Endothelial cell of umbilical vein (primary cell): ENCODE measurements at regions not wholly inside any gene's neighbourhood (a gene's known extent, or its start where the extent isn't known, plus 50 kb on each side); places are given as distances from the start of the nearest gene placed in this dataset.

Source experiments
- BruUV-seq: library from RNA; stranded (reverse); fragments of 400-500 nt; replicated peaks from 2 replicates; lab custom pipeline; 2021; lab: Mats Ljungman, UMichigan
- CTCF ChIA-PET: fragments of 300-600, 350-600 bp; sonication (Branson Sonifier 250); formaldehyde crosslinking; loops from one replicate; lab custom pipeline; 2021; ENCODE audit warnings: antibody characterized with exemption, inconsistent platforms; lab: Charles Lee
- POLR2A ChIA-PET: fragments of 300-600, 350-600 bp; sonication (Branson Sonifier 250); formaldehyde crosslinking; loops from one replicate; lab custom pipeline; 2021; ENCODE audit warnings: antibody characterized with exemption, inconsistent platforms; lab: Charles Lee
- DNase-seq: peaks from one replicate; pipeline ENCODE4 v3.0.0-alpha.2; 2011; ENCODE audit warnings: low read depth, low spot score
- FAIRE-seq: peaks from 2 replicates; lab custom pipeline; 2011; peaks lifted over from hg19 to GRCh38; lab: Jason Lieb, UNC
- H2AFZ ChIP-seq: 2 replicates; pipeline ENCODE4 v1.6.0; 2012; ENCODE audit warnings: low read depth, low read length, control low read depth, inconsistent platforms
- H3K27ac ChIP-seq: 2 replicates; pipeline ENCODE4 v1.5.1; 2011; ENCODE audit warnings: low read depth, mild to moderate bottlenecking, control low read depth, low read length, moderate library complexity; ENCODE audit not compliant: insufficient read depth
- H3K27me3 ChIP-seq, 2 experiments: 2 replicates each; pipeline versions ENCODE4 v1.6.0 to v1.6.1; 2011; ENCODE audit warnings: low read length in 2 of 2, mixed read lengths in 1 of 2; ENCODE audit not compliant: control insufficient read depth in 2 of 2, insufficient read depth in 2 of 2
- H3K36me3 ChIP-seq, 2 experiments: 2 replicates in 1 of 2; 3 replicates in 1 of 2; pipeline ENCODE4 v1.5.1; 2011; ENCODE audit warnings: low read length in 2 of 2, mild to moderate bottlenecking in 1 of 2, moderate library complexity in 1 of 2; ENCODE audit not compliant: control insufficient read depth in 2 of 2, insufficient read depth in 2 of 2; ENCODE audit errors: extremely low read depth in 1 of 2
- H3K4me1 ChIP-seq: 3 replicates; pipeline ENCODE4 v1.5.1; 2011; ENCODE audit warnings: mild to moderate bottlenecking, low read length; ENCODE audit not compliant: control insufficient read depth, insufficient read depth; ENCODE audit errors: extremely low read depth
- H3K4me2 ChIP-seq: 2 replicates; pipeline ENCODE4 v1.6.1; 2011; ENCODE audit warnings: low read length, control low read depth, mixed read lengths; ENCODE audit not compliant: insufficient read depth
- H3K4me3 ChIP-seq, 3 experiments: fragments of 200-600 bp in 1 of 3; sonication (generic), shearing (Covaris generic) in 1 of 3; replicated peaks in 1 of 3; 2 replicates each; pipeline ENCODE4 v1.5.1; 2011 to 2016; ENCODE audit warnings: control low read depth in 3 of 3, low read length in 3 of 3, mild to moderate bottlenecking in 2 of 3, inconsistent platforms in 1 of 3, low read depth in 1 of 3, moderate library complexity in 1 of 3; ENCODE audit not compliant: insufficient read depth in 1 of 3
- H3K79me2 ChIP-seq: 2 replicates; pipeline ENCODE4 v1.6.0; 2012; ENCODE audit warnings: low read length, inconsistent platforms; ENCODE audit not compliant: control insufficient read depth, insufficient read depth
- H3K9ac ChIP-seq: replicated peaks from 2 replicates; pipeline ENCODE3; 2011; ENCODE audit warnings: low read length, control low read depth; ENCODE audit not compliant: insufficient read depth; ENCODE audit errors: extremely low read depth
- H3K9me1 ChIP-seq: replicated peaks from 3 replicates; pipeline ENCODE4 v1.6.0; 2011; ENCODE audit warnings: mild to moderate bottlenecking, low read length; ENCODE audit not compliant: control insufficient read depth, insufficient read depth; ENCODE audit errors: extremely low read depth
- H3K9me3 ChIP-seq: replicated peaks from 2 replicates; pipeline ENCODE4 v1.5.1; 2012; ENCODE audit warnings: low read length, inconsistent platforms; ENCODE audit not compliant: control insufficient read depth, insufficient read depth
- H4K20me1 ChIP-seq: replicated peaks from 2 replicates; pipeline ENCODE3; 2011; ENCODE audit warnings: mild to moderate bottlenecking, low read length; ENCODE audit not compliant: control insufficient read depth, insufficient read depth; ENCODE audit errors: extremely low read depth
- EZH2 ChIP-seq: IDR thresholded peaks from 2 replicates; pipeline ENCODE4 v1.6.1; 2012; ENCODE audit warnings: borderline replicate concordance, low read depth, mild to moderate bottlenecking, moderate library complexity, low read length, inconsistent platforms; ENCODE audit not compliant: severe bottlenecking
- FOS ChIP-seq: IDR thresholded peaks from 2 replicates; pipeline ENCODE4 v1.6.1; 2011; ENCODE audit warnings: mild to moderate bottlenecking, low read length, moderate library complexity, borderline replicate concordance; ENCODE audit not compliant: insufficient read depth
- GATA2 ChIP-seq: IDR thresholded peaks from 2 replicates; pipeline ENCODE4 v1.7.0; 2011; ENCODE audit warnings: low read depth, mild to moderate bottlenecking, moderate library complexity, mixed read lengths, low read length; ENCODE audit not compliant: insufficient read length, insufficient read depth
- JUN ChIP-seq: IDR thresholded peaks from 2 replicates; pipeline ENCODE4 v1.6.1; 2011; ENCODE audit warnings: borderline replicate concordance, low read depth; ENCODE audit not compliant: insufficient read length, insufficient read depth
- MYC ChIP-seq: IDR thresholded peaks from one replicate; pipeline ENCODE4 v1.6.1; 2011; ENCODE audit warnings: mild to moderate bottlenecking, low read depth, low read length
- POLR2A ChIP-seq: IDR thresholded peaks from 2 replicates; pipeline ENCODE4 v1.6.1; 2012; ENCODE audit warnings: low read depth, mild to moderate bottlenecking, control low read depth, low read length
- POLR2AphosphoS5 ChIP-seq: IDR thresholded peaks from 2 replicates; pipeline ENCODE4 v1.6.1; 2012; ENCODE audit warnings: low read depth, mild to moderate bottlenecking, control low read depth, low read length, moderate library complexity; ENCODE audit not compliant: insufficient read depth
- dilution Hi-C: fragments of 300-500 bp; cut with MboI; formaldehyde crosslinking; loops from one replicate; pipeline ENCODE4 v1.15.0; 2019; ENCODE audit warnings: low sequenced_read_pairs; ENCODE audit not compliant: extremely low pct_ligation_motif_present
- intact Hi-C: fragments of 100-400 bp; cut with micrococcal nuclease; formaldehyde crosslinking; loops from one replicate; pipeline ENCODE4 v1.10.0; 2022
- TF ChIP-seq, protein P1 (sequence below), 2 donors: IDR thresholded peaks; 1 replicate in 1 of 2; 2 replicates in 1 of 2; pipeline ENCODE4 v1.5.1; 2011; ENCODE audit warnings: low read length in 2 of 2, mild to moderate bottlenecking in 2 of 2, moderate library complexity in 2 of 2, control low read depth in 1 of 2, inconsistent platforms in 1 of 2, low read depth in 1 of 2; ENCODE audit not compliant: insufficient read depth in 1 of 2; ENCODE audit errors: extremely low read depth in 1 of 2
- TF ChIP-seq, protein P2 (sequence below): IDR thresholded peaks from 2 replicates; pipeline ENCODE4 v1.6.1; 2011; ENCODE audit not compliant: insufficient read depth, insufficient read length

DNA sequence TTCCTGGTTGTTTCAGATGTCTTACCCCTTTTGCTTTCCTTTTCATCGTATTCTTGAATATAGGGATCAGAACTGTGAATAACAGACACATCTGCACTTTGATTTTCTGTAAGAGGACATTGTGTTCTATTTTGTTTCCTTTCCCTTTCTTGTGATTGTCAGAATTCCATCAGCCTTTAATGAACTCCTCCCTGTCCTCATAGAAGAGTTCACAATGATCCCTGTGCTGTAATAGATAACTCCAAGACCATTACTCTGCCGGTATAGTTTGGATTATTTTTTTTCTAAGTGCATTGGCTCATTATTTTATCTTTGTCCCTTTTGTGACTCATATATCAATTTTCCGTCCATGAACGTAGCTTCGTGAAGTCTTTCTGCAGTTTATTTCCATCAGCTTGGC, 59.7 kb upstream of the PRDM8 start:
- no peak overlapping the region for H3K4me2 ChIP-seq
- no peak overlapping the region for H3K9ac ChIP-seq
- FAIRE-seq (no peak), DNase-seq (no peak)
- no TSS peak for BruUV-seq
- no peak overlapping the region for H2AFZ ChIP-seq
- H4K20me1 ChIP-seq, result no peaks in the 10 kb centered on the region
- TF ChIP-seq MYC, result no peak
- TF ChIP-seq GATA2, result no peak
- no peak for TF ChIP-seq POLR2AphosphoS5
- H3K27ac ChIP-seq, result no peak overlapping the region
- CTCF ChIA-PET, result interaction anchor here (3.1 kb wide), 1 partner anchor 12 kb away, joined by 10 read pairs; no protein-coding TSS in a partner anchor
- dilution Hi-C loops (no loop called here), intact Hi-C loops (no loop called here)
- no peaks in the 10 kb centered on the region for H3K36me3 ChIP-seq
- no peaks in the 10 kb centered on the region for H3K9me3 ChIP-seq
- H3K27me3 ChIP-seq, result no peaks in the 10 kb centered on the region
- H3K4me3 ChIP-seq, result no peak overlapping the region
- peaks cover 24% of the 10 kb centered on the region for H3K4me1 ChIP-seq
- H3K9me1 ChIP-seq, result no peaks in the 10 kb centered on the region
- no peaks in the 10 kb centered on the region for H3K79me2 ChIP-seq
- POLR2A ChIA-PET, result no interaction called here

DNA sequence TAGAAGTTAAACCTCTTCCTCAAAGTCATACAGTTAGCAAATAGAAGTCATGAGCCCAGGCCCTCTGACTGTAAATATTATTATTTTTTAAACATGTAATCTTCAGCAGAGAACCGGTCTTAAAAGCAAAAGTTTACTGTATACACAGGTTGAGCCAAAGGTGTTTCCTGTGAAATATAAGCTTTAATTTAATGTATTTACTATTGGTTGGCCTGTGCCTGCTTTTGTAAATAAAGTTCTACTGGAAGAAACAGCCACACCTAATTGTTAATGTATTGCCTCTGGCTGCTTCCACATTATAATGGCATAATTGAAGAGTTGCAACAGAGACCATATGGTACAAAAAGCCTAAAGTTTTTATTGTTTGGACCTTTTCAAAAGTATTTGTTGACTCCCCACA, 61.0 kb upstream of the PRDM8 start:
- no TSS peak for BruUV-seq
- no peaks in the 10 kb centered on the region for H4K20me1 ChIP-seq
- H3K4me3 ChIP-seq, result no peak overlapping the region
- ChIA-PET POLR2A (no interaction called here), CTCF (interaction anchor here (1.1 to 3.1 kb wide), 2 partner anchors 10 to 17 kb away, joined by 3 to 10 read pairs; no protein-coding TSS in a partner anchor)
- no peak overlapping the region for H2AFZ ChIP-seq
- no peak overlapping the region for H3K9ac ChIP-seq
- no peak overlapping the region for H3K27ac ChIP-seq
- no peaks in the 10 kb centered on the region for H3K9me3 ChIP-seq
- H3K4me1 ChIP-seq, result peaks cover 12% of the 10 kb centered on the region
- no peaks in the 10 kb centered on the region for H3K79me2 ChIP-seq
- TF ChIP-seq MYC (no peak), JUN (no peak), POLR2A (no peak), POLR2AphosphoS5 (no peak), GATA2 (no peak), EZH2 (no peak), FOS (no peak)
- TF ChIP-seq, protein P1, sequence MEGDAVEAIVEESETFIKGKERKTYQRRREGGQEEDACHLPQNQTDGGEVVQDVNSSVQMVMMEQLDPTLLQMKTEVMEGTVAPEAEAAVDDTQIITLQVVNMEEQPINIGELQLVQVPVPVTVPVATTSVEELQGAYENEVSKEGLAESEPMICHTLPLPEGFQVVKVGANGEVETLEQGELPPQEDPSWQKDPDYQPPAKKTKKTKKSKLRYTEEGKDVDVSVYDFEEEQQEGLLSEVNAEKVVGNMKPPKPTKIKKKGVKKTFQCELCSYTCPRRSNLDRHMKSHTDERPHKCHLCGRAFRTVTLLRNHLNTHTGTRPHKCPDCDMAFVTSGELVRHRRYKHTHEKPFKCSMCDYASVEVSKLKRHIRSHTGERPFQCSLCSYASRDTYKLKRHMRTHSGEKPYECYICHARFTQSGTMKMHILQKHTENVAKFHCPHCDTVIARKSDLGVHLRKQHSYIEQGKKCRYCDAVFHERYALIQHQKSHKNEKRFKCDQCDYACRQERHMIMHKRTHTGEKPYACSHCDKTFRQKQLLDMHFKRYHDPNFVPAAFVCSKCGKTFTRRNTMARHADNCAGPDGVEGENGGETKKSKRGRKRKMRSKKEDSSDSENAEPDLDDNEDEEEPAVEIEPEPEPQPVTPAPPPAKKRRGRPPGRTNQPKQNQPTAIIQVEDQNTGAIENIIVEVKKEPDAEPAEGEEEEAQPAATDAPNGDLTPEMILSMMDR (IDR thresholded peaks at IDR 0.05; ENCODE audit: extremely low read depth in 1 of 2, insufficient read depth in 1 of 2, low read depth in 1 of 2, low read length in 2 of 2), result no peak
- TF ChIP-seq, protein P2, sequence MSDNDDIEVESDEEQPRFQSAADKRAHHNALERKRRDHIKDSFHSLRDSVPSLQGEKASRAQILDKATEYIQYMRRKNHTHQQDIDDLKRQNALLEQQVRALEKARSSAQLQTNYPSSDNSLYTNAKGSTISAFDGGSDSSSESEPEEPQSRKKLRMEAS, result no peak
- H3K9me1 ChIP-seq, result no peaks in the 10 kb centered on the region
- H3K27me3 ChIP-seq, result no peaks in the 10 kb centered on the region
- DNase-seq (no peak), FAIRE-seq (no peak)
- dilution Hi-C loops (no loop called here), intact Hi-C loops (no loop called here)
- no peak overlapping the region for H3K4me2 ChIP-seq
- H3K36me3 ChIP-seq, result no peaks in the 10 kb centered on the region
